GM21515 (cell line): ENCODE measurements at regions not wholly inside any gene's neighbourhood (a gene's known extent, or its start where the extent isn't known, plus 50 kb on each side); places are given as distances from the start of the nearest gene placed in this dataset.

Experiments
- ATAC-seq: cut with Tn5 transposase; IDR thresholded peaks from one replicate; pipeline ENCODE4 v1.9.1; 2021; ENCODE audit not compliant: unreplicated experiment

GRCh38 chr6:48057601-48058000 lies 53.4 kb downstream of the PTCHD4 start:
- no peak for ATAC-seq

- no peak for ATAC-seq
These were observed 62.4 kb downstream of the PTCHD4 start for GRCh38 chr6:48048451-48049146.

- no peak for ATAC-seq
These were observed 69.1 kb downstream of the PTCHD4 start for GRCh38 chr6:48041894-48042293.

GRCh38 chr6:48037946-48038345 lies 73.1 kb downstream of the PTCHD4 start:
- no peak for ATAC-seq

- no peak for ATAC-seq
These were observed 74.7 kb downstream of the PTCHD4 start for GRCh38 chr6:48036316-48036715.

- ATAC-seq: no peak
These were observed 78.8 kb downstream of the PTCHD4 start for GRCh38 chr6:48032151-48032550.

GRCh38 chr6:48031711-48032110 lies 79.3 kb downstream of the PTCHD4 start:
- ATAC-seq: no peak

GRCh38 chr6:48027704-48028435 lies 83.1 kb downstream of the PTCHD4 start:
- peak; percentile 70 for ATAC-seq

- ATAC-seq: no peak
These were observed 86.0 kb downstream of the PTCHD4 start for GRCh38 chr6:48024956-48025355.

- ATAC-seq: no peak
These were observed 89.1 kb downstream of the PTCHD4 start for GRCh38 chr6:48021904-48022303.

GRCh38 chr6:48016020-48016755 lies 94.8 kb downstream of the PTCHD4 start:
- no peak for ATAC-seq

GRCh38 chr6:47992809-47993208 lies 118.2 kb downstream of the PTCHD4 start:
- ATAC-seq: no peak

GRCh38 chr6:47983491-47983890 lies 127.5 kb downstream of the PTCHD4 start:
- ATAC-seq: no peak

GRCh38 chr6:47977314-47977713 lies 133.7 kb downstream of the PTCHD4 start:
- no peak for ATAC-seq

- no peak for ATAC-seq
These were observed 136.9 kb downstream of the PTCHD4 start for GRCh38 chr6:47974106-47974505.

- ATAC-seq: no peak
These were observed 140.2 kb downstream of the PTCHD4 start for GRCh38 chr6:47970826-47971225.

GRCh38 chr6:47967843-47968242 lies 143.2 kb downstream of the PTCHD4 start:
- ATAC-seq: no peak

GRCh38 chr6:47964969-47965368 lies 146.0 kb downstream of the PTCHD4 start:
- ATAC-seq: no peak

- ATAC-seq: no peak
These were observed 158.4 kb downstream of the PTCHD4 start for GRCh38 chr6:47952640-47953039.

GRCh38 chr6:47944846-47945245 lies 163.0 kb downstream of the OPN5 start:
- ATAC-seq: no peak

GRCh38 chr6:47938405-47938804 lies 156.6 kb downstream of the OPN5 start:
- ATAC-seq: no peak

- no peak for ATAC-seq
These were observed 155.0 kb downstream of the OPN5 start for GRCh38 chr6:47936820-47937219.
